Endothelial cell of umbilical vein (primary cell): ENCODE measurements at regions not wholly inside any gene's neighbourhood (a gene's known extent, or its start where the extent isn't known, plus 50 kb on each side); places are given as distances from the start of the nearest gene placed in this dataset.

ENCODE experiments used
- BruUV-seq: library from RNA; stranded (reverse); fragments of 400-500 nt; replicated peaks from 2 replicates; lab custom pipeline; 2021; lab: Mats Ljungman, UMichigan
- CTCF ChIA-PET: fragments of 300-600, 350-600 bp; sonication (Branson Sonifier 250); formaldehyde crosslinking; loops from one replicate; lab custom pipeline; 2021; ENCODE audit warnings: antibody characterized with exemption, inconsistent platforms; lab: Charles Lee
- POLR2A ChIA-PET: fragments of 300-600, 350-600 bp; sonication (Branson Sonifier 250); formaldehyde crosslinking; loops from one replicate; lab custom pipeline; 2021; ENCODE audit warnings: antibody characterized with exemption, inconsistent platforms; lab: Charles Lee
- DNase-seq: peaks from one replicate; pipeline ENCODE4 v3.0.0-alpha.2; 2011; ENCODE audit warnings: low read depth, low spot score
- FAIRE-seq: peaks from 2 replicates; lab custom pipeline; 2011; peaks lifted over from hg19 to GRCh38; lab: Jason Lieb, UNC
- H2AFZ ChIP-seq: 2 replicates; pipeline ENCODE4 v1.6.0; 2012; ENCODE audit warnings: low read depth, low read length, control low read depth, inconsistent platforms
- H3K27ac ChIP-seq: 2 replicates; pipeline ENCODE4 v1.5.1; 2011; ENCODE audit warnings: low read depth, mild to moderate bottlenecking, control low read depth, low read length, moderate library complexity; ENCODE audit not compliant: insufficient read depth
- H3K27me3 ChIP-seq, 2 experiments: 2 replicates each; pipeline versions ENCODE4 v1.6.0 to v1.6.1; 2011; ENCODE audit warnings: low read length in 2 of 2, mixed read lengths in 1 of 2; ENCODE audit not compliant: control insufficient read depth in 2 of 2, insufficient read depth in 2 of 2
- H3K36me3 ChIP-seq, 2 experiments: 2 replicates in 1 of 2; 3 replicates in 1 of 2; pipeline ENCODE4 v1.5.1; 2011; ENCODE audit warnings: low read length in 2 of 2, mild to moderate bottlenecking in 1 of 2, moderate library complexity in 1 of 2; ENCODE audit not compliant: control insufficient read depth in 2 of 2, insufficient read depth in 2 of 2; ENCODE audit errors: extremely low read depth in 1 of 2
- H3K4me1 ChIP-seq: 3 replicates; pipeline ENCODE4 v1.5.1; 2011; ENCODE audit warnings: mild to moderate bottlenecking, low read length; ENCODE audit not compliant: control insufficient read depth, insufficient read depth; ENCODE audit errors: extremely low read depth
- H3K4me2 ChIP-seq: 2 replicates; pipeline ENCODE4 v1.6.1; 2011; ENCODE audit warnings: low read length, control low read depth, mixed read lengths; ENCODE audit not compliant: insufficient read depth
- H3K4me3 ChIP-seq, 3 experiments: fragments of 200-600 bp in 1 of 3; sonication (generic), shearing (Covaris generic) in 1 of 3; replicated peaks in 1 of 3; 2 replicates each; pipeline ENCODE4 v1.5.1; 2011 to 2016; ENCODE audit warnings: control low read depth in 3 of 3, low read length in 3 of 3, mild to moderate bottlenecking in 2 of 3, inconsistent platforms in 1 of 3, low read depth in 1 of 3, moderate library complexity in 1 of 3; ENCODE audit not compliant: insufficient read depth in 1 of 3
- H3K79me2 ChIP-seq: 2 replicates; pipeline ENCODE4 v1.6.0; 2012; ENCODE audit warnings: low read length, inconsistent platforms; ENCODE audit not compliant: control insufficient read depth, insufficient read depth
- H3K9ac ChIP-seq: replicated peaks from 2 replicates; pipeline ENCODE3; 2011; ENCODE audit warnings: low read length, control low read depth; ENCODE audit not compliant: insufficient read depth; ENCODE audit errors: extremely low read depth
- H3K9me1 ChIP-seq: replicated peaks from 3 replicates; pipeline ENCODE4 v1.6.0; 2011; ENCODE audit warnings: mild to moderate bottlenecking, low read length; ENCODE audit not compliant: control insufficient read depth, insufficient read depth; ENCODE audit errors: extremely low read depth
- H3K9me3 ChIP-seq: replicated peaks from 2 replicates; pipeline ENCODE4 v1.5.1; 2012; ENCODE audit warnings: low read length, inconsistent platforms; ENCODE audit not compliant: control insufficient read depth, insufficient read depth
- H4K20me1 ChIP-seq: replicated peaks from 2 replicates; pipeline ENCODE3; 2011; ENCODE audit warnings: mild to moderate bottlenecking, low read length; ENCODE audit not compliant: control insufficient read depth, insufficient read depth; ENCODE audit errors: extremely low read depth
- EZH2 ChIP-seq: IDR thresholded peaks from 2 replicates; pipeline ENCODE4 v1.6.1; 2012; ENCODE audit warnings: borderline replicate concordance, low read depth, mild to moderate bottlenecking, moderate library complexity, low read length, inconsistent platforms; ENCODE audit not compliant: severe bottlenecking
- FOS ChIP-seq: IDR thresholded peaks from 2 replicates; pipeline ENCODE4 v1.6.1; 2011; ENCODE audit warnings: mild to moderate bottlenecking, low read length, moderate library complexity, borderline replicate concordance; ENCODE audit not compliant: insufficient read depth
- GATA2 ChIP-seq: IDR thresholded peaks from 2 replicates; pipeline ENCODE4 v1.7.0; 2011; ENCODE audit warnings: low read depth, mild to moderate bottlenecking, moderate library complexity, mixed read lengths, low read length; ENCODE audit not compliant: insufficient read length, insufficient read depth
- JUN ChIP-seq: IDR thresholded peaks from 2 replicates; pipeline ENCODE4 v1.6.1; 2011; ENCODE audit warnings: borderline replicate concordance, low read depth; ENCODE audit not compliant: insufficient read length, insufficient read depth
- MAX ChIP-seq: IDR thresholded peaks from 2 replicates; pipeline ENCODE4 v1.6.1; 2011; ENCODE audit not compliant: insufficient read depth, insufficient read length
- MYC ChIP-seq: IDR thresholded peaks from one replicate; pipeline ENCODE4 v1.6.1; 2011; ENCODE audit warnings: mild to moderate bottlenecking, low read depth, low read length
- POLR2A ChIP-seq: IDR thresholded peaks from 2 replicates; pipeline ENCODE4 v1.6.1; 2012; ENCODE audit warnings: low read depth, mild to moderate bottlenecking, control low read depth, low read length
- POLR2AphosphoS5 ChIP-seq: IDR thresholded peaks from 2 replicates; pipeline ENCODE4 v1.6.1; 2012; ENCODE audit warnings: low read depth, mild to moderate bottlenecking, control low read depth, low read length, moderate library complexity; ENCODE audit not compliant: insufficient read depth
- dilution Hi-C: fragments of 300-500 bp; cut with MboI; formaldehyde crosslinking; loops from one replicate; pipeline ENCODE4 v1.15.0; 2019; ENCODE audit warnings: low sequenced_read_pairs; ENCODE audit not compliant: extremely low pct_ligation_motif_present
- intact Hi-C: fragments of 100-400 bp; cut with micrococcal nuclease; formaldehyde crosslinking; loops from one replicate; pipeline ENCODE4 v1.10.0; 2022
- TF ChIP-seq, protein P1 (sequence below), 2 donors: IDR thresholded peaks; 1 replicate in 1 of 2; 2 replicates in 1 of 2; pipeline ENCODE4 v1.5.1; 2011; ENCODE audit warnings: low read length in 2 of 2, mild to moderate bottlenecking in 2 of 2, moderate library complexity in 2 of 2, control low read depth in 1 of 2, inconsistent platforms in 1 of 2, low read depth in 1 of 2; ENCODE audit not compliant: insufficient read depth in 1 of 2; ENCODE audit errors: extremely low read depth in 1 of 2

- DNase-seq (no peak), FAIRE-seq (no peak)
- Histone ChIP-seq H3K9ac (no peak overlapping the region), H3K4me1 (no peaks in the 10 kb centered on the region), H3K9me3 (no peaks in the 10 kb centered on the region), H3K36me3 (no peaks in the 10 kb centered on the region), H4K20me1 (no peaks in the 10 kb centered on the region), H3K4me3 (no peak overlapping the region), H3K27ac (no peak overlapping the region), H3K9me1 (no peaks in the 10 kb centered on the region), H2AFZ (no peak overlapping the region), H3K27me3 (peaks cover 0 to 13% of the 10 kb centered on the region in 2 experiments), H3K4me2 (no peak overlapping the region), H3K79me2 (no peaks in the 10 kb centered on the region)
- POLR2A ChIA-PET: no interaction called here
- TF ChIP-seq EZH2: no peak
- TF ChIP-seq FOS: no peak
- no peak for TF ChIP-seq POLR2AphosphoS5
- TF ChIP-seq MYC: no peak
- no peak for TF ChIP-seq JUN
- no peak for TF ChIP-seq MAX
- TF ChIP-seq POLR2A: no peak
- no peak for TF ChIP-seq GATA2
- CTCF ChIA-PET: no interaction called here
- dilution Hi-C loops: no loop called here
- BruUV-seq: no TSS peak
- intact Hi-C loops: no loop called here
Observed at GRCh38 chr14:53621921-53622320, 334.7 kb downstream of the BMP4 start.

DNA sequence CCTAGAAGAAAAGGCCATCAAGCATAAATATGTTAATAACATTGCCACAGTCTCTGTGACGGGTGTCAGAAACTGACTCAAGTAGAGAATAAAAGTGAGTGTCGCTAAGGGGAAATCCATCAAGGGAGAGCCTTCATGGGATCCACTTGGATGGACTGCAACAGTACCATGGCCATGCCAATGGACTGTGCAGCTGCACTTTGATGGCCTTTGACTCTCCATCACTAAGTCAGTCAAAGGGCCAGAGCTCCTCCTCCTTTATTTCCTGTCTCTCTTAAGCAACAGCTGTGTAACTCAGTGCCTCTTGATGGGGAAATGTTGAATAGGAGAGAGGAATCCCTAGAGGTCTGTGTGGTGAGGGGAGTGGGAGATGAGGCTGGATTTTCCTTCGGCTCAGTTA lies 335.2 kb downstream of the BMP4 start:
- no peak overlapping the region for H3K4me3 ChIP-seq
- H3K27me3 ChIP-seq: peaks cover 0 to 11% of the 10 kb centered on the region in 2 experiments
- no TSS peak for BruUV-seq
- no peaks in the 10 kb centered on the region for H3K9me3 ChIP-seq
- H3K27ac ChIP-seq: no peak overlapping the region
- H4K20me1 ChIP-seq: no peaks in the 10 kb centered on the region
- TF ChIP-seq POLR2AphosphoS5 (no peak), EZH2 (no peak), POLR2A (no peak), MAX (no peak), FOS (no peak), MYC (no peak), JUN (no peak), GATA2 (no peak)
- TF ChIP-seq, protein P1, sequence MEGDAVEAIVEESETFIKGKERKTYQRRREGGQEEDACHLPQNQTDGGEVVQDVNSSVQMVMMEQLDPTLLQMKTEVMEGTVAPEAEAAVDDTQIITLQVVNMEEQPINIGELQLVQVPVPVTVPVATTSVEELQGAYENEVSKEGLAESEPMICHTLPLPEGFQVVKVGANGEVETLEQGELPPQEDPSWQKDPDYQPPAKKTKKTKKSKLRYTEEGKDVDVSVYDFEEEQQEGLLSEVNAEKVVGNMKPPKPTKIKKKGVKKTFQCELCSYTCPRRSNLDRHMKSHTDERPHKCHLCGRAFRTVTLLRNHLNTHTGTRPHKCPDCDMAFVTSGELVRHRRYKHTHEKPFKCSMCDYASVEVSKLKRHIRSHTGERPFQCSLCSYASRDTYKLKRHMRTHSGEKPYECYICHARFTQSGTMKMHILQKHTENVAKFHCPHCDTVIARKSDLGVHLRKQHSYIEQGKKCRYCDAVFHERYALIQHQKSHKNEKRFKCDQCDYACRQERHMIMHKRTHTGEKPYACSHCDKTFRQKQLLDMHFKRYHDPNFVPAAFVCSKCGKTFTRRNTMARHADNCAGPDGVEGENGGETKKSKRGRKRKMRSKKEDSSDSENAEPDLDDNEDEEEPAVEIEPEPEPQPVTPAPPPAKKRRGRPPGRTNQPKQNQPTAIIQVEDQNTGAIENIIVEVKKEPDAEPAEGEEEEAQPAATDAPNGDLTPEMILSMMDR (IDR thresholded peaks at IDR 0.05; ENCODE audit: extremely low read depth in 1 of 2, insufficient read depth in 1 of 2, low read depth in 1 of 2, low read length in 2 of 2): no peak
- H3K36me3 ChIP-seq: no peaks in the 10 kb centered on the region
- ChIA-PET POLR2A (no interaction called here), CTCF (no interaction called here)
- DNase-seq (no peak), FAIRE-seq (no peak)
- no peaks in the 10 kb centered on the region for H3K4me1 ChIP-seq
- H3K4me2 ChIP-seq: no peak overlapping the region
- intact Hi-C loops (no loop called here), dilution Hi-C loops (no loop called here)
- no peak overlapping the region for H3K9ac ChIP-seq
- no peaks in the 10 kb centered on the region for H3K9me1 ChIP-seq
- no peaks in the 10 kb centered on the region for H3K79me2 ChIP-seq
- no peak overlapping the region for H2AFZ ChIP-seq
